DOHH2 (cell line): ENCODE measurements at regions not wholly inside any gene's neighbourhood (a gene's known extent, or its start where the extent isn't known, plus 50 kb on each side); places are given as distances from the start of the nearest gene placed in this dataset.

Source experiments
- EZH2phosphoT487 ChIP-seq: fragments of 200-600 bp; sonication (generic); IDR thresholded peaks from 2 replicates; pipeline ENCODE4 v1.6.1; 2017; ENCODE audit warnings: borderline replicate concordance, mild to moderate bottlenecking, antibody characterized with exemption, low read length, moderate library complexity, mixed read lengths
- TF ChIP-seq, protein P1 (sequence below): fragments of 200-600 bp; sonication (generic); IDR thresholded peaks from one replicate; pipeline ENCODE4 v1.5.1; 2014; ENCODE audit warnings: antibody characterized with exemption, mild to moderate bottlenecking, low read depth, low read length; ENCODE audit not compliant: poor library complexity, severe bottlenecking

DNA sequence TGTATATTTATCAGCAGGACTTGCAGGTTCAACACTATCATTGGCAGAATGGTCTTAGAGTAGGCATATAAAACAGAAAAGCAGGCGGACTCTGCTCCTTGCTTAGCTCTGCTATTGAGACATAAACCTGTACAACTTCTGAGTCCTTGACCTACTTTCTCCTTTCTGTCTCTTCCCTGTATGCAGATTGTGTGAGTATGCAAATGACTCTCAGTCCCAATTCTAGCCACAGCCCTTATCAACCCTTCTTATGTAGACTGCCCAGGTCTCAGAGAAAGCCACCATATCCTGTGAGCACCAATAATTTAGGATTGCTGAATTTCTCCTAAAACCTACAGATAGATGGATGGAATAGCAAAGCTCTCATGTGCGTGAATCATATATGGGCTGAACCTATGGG is 367.6 kb upstream of the DDI1 start:
- TF ChIP-seq, protein P1, sequence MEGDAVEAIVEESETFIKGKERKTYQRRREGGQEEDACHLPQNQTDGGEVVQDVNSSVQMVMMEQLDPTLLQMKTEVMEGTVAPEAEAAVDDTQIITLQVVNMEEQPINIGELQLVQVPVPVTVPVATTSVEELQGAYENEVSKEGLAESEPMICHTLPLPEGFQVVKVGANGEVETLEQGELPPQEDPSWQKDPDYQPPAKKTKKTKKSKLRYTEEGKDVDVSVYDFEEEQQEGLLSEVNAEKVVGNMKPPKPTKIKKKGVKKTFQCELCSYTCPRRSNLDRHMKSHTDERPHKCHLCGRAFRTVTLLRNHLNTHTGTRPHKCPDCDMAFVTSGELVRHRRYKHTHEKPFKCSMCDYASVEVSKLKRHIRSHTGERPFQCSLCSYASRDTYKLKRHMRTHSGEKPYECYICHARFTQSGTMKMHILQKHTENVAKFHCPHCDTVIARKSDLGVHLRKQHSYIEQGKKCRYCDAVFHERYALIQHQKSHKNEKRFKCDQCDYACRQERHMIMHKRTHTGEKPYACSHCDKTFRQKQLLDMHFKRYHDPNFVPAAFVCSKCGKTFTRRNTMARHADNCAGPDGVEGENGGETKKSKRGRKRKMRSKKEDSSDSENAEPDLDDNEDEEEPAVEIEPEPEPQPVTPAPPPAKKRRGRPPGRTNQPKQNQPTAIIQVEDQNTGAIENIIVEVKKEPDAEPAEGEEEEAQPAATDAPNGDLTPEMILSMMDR, result no peak
- TF ChIP-seq EZH2phosphoT487, result no peak
